WERI-Rb-1 (cell line): ENCODE measurements at regions not wholly inside any gene's neighbourhood (a gene's known extent, or its start where the extent isn't known, plus 50 kb on each side); places are given as distances from the start of the nearest gene placed in this dataset.

Experiments used
- DNase-seq: peaks from one replicate; pipeline ENCODE4 v3.0.0-alpha.2; 2020
- H3K27ac ChIP-seq: fragments of 250-450 bp; sonication (Bioruptor Pico); 2 replicates; pipeline ENCODE4 v1.5.1; 2020; ENCODE audit warnings: mild to moderate bottlenecking, moderate library complexity
- H3K27me3 ChIP-seq: fragments of 250-450 bp; sonication (Bioruptor Pico); 2 replicates; pipeline ENCODE4 v1.5.1; 2021; ENCODE audit warnings: mild to moderate bottlenecking, low read depth, moderate library complexity; ENCODE audit not compliant: insufficient read depth, severe bottlenecking
- H3K36me3 ChIP-seq: fragments of 250-450 bp; sonication (Bioruptor Pico); 2 replicates; pipeline ENCODE4 v1.5.1; 2020; ENCODE audit warnings: mild to moderate bottlenecking, moderate library complexity
- H3K4me3 ChIP-seq: 2 replicates; pipeline ENCODE4 v1.5.1; 2011; ENCODE audit warnings: low read depth, mild to moderate bottlenecking, control low read depth, low read length
- H3K9me3 ChIP-seq: fragments of 250-450 bp; sonication (Bioruptor Pico); 2 replicates; pipeline ENCODE4 v1.5.1; 2021; ENCODE audit warnings: mild to moderate bottlenecking, moderate library complexity; ENCODE audit not compliant: severe bottlenecking
- CTCF ChIP-seq: IDR thresholded peaks from 2 replicates; pipeline ENCODE4 v1.5.1; 2011; ENCODE audit warnings: low read depth, mild to moderate bottlenecking, control low read depth, inconsistent platforms, low read length

DNA sequence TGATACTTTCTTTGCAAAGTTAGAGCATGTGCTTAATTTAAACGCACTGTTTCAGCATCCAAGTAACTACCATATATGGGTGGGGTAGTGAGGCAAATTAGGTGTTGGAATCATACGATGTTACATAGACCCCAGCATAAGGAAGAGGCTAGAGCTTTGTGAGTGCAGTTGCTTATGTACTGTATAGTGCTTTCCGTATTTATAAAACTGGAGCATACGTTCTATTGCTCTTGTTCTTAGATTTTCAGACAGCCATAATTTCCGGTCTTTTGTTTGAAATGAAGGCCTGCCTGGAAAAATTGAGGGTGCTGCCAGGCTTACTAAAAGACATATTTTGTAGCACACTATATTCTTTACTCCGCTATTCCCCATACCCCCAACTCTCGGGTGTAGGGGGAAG is 335.7 kb downstream of the FOXG1 start:
- Histone ChIP-seq H3K27ac (peak overlapping the region; percentile 80), H3K9me3 (no peaks in the 10 kb centered on the region), H3K36me3 (no peaks in the 10 kb centered on the region), H3K4me3 (peak overlapping the region; percentile 12; the same call in 1 of the 2 replicates), H3K27me3 (no peaks in the 10 kb centered on the region)
- no peak for TF ChIP-seq CTCF
- no peak for DNase-seq

- peak; percentile 58 for DNase-seq
Observed at GRCh38 chr14:29102996-29103395, 336.4 kb downstream of the FOXG1 start.

DNA sequence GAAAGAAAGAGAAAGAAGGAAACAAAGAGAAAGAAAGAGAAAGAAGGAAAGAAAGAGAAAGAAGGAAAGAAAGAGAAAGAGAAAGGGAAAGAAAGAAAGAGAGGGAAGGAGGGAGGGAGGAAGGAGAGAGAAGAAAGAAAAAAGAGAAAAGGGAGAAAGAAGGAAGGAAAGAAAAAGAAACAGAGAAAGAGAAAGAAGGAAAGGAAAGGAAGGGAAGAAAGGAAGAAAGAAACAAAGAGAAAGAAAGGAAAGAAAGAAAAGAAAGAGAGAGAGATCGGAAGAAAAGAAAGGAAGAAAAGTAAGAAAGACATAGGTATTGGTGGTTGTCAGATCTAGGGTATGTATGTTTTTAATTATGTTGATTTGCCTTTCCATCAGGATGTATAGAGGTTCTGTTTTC is 342.3 kb downstream of the FOXG1 start:
- Histone ChIP-seq H3K27me3 (no peaks in the 10 kb centered on the region), H3K4me3 (no peak overlapping the region), H3K27ac (no peak overlapping the region), H3K36me3 (no peaks in the 10 kb centered on the region), H3K9me3 (peaks cover 2% of the 10 kb centered on the region)
- DNase-seq, result no peak
- no peak for TF ChIP-seq CTCF

More at GRCh38 chr14:29102996-29103395, 336.4 kb downstream of the FOXG1 start:
- Histone ChIP-seq H3K4me3 (no peak overlapping the region), H3K9me3 (no peaks in the 10 kb centered on the region), H3K27me3 (no peaks in the 10 kb centered on the region), H3K36me3 (no peaks in the 10 kb centered on the region), H3K27ac (peak overlapping the region; percentile 80)
- no peak for TF ChIP-seq CTCF

- no peaks in the 10 kb centered on the region for H3K27me3 ChIP-seq
- no peaks in the 10 kb centered on the region for H3K36me3 ChIP-seq
- peaks cover 2% of the 10 kb centered on the region for H3K9me3 ChIP-seq
- H3K27ac ChIP-seq, result no peak overlapping the region
- no peak for TF ChIP-seq CTCF
- H3K4me3 ChIP-seq, result no peak overlapping the region
- no peak for DNase-seq
Observed at GRCh38 chr14:29109589-29109988, 343.0 kb downstream of the FOXG1 start.

DNA sequence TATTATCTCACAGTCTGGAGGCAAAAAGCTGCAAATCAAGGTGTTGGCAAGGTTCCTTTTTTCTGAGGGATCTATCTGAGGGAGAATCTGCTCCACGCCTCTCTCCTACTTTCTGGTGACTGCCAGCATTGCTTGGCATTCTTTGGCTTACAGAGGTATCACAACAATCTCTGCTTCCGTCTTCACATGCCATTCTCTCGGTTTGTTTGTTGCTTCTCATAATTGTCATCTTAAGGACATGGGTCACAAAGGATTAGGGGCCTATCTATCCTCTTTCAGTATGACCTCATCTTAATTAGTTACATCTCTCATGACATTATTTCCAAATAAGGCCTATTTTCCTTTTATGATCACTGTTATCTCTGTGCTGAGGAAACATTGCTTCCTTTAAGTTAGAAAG is 345.0 kb downstream of the FOXG1 start:
- no peak for DNase-seq
- no peak overlapping the region for H3K4me3 ChIP-seq
- no peak overlapping the region for H3K27ac ChIP-seq
- no peaks in the 10 kb centered on the region for H3K27me3 ChIP-seq
- H3K36me3 ChIP-seq, result no peaks in the 10 kb centered on the region
- peaks cover 2% of the 10 kb centered on the region for H3K9me3 ChIP-seq
- TF ChIP-seq CTCF, result no peak

DNA sequence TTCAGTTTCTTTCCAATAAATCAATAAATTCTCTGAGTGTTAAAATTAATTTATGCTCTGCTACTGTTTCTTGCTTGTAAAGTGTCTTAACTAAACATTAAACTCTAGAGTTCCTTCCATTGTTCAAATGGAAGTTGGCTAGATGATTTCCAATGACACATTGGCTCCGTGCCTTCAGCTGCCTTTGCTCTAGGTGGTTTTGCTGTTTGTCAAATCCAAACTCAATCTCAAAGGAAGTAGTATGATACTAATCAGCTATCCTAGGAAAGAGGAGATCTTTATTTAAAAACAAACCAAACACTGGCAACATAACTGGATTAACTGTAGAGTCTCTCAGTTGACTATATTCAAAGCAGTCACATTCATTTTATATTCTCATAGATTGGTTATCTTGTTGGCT is 356.4 kb downstream of the FOXG1 start:
- Histone ChIP-seq H3K4me3 (no peak overlapping the region), H3K36me3 (no peaks in the 10 kb centered on the region), H3K27ac (no peak overlapping the region), H3K9me3 (no peaks in the 10 kb centered on the region), H3K27me3 (no peaks in the 10 kb centered on the region)
- no peak for TF ChIP-seq CTCF
- DNase-seq, result no peak
